Activated gamma-delta T cell (primary cell): ENCODE measurements at regions not wholly inside any gene's neighbourhood (a gene's known extent, or its start where the extent isn't known, plus 50 kb on each side); places are given as distances from the start of the nearest gene placed in this dataset.

ENCODE experiments used
- DNase-seq: peaks from one replicate; lab custom pipeline; 2025; lab: John Stamatoyannopoulos, UW

DNA sequence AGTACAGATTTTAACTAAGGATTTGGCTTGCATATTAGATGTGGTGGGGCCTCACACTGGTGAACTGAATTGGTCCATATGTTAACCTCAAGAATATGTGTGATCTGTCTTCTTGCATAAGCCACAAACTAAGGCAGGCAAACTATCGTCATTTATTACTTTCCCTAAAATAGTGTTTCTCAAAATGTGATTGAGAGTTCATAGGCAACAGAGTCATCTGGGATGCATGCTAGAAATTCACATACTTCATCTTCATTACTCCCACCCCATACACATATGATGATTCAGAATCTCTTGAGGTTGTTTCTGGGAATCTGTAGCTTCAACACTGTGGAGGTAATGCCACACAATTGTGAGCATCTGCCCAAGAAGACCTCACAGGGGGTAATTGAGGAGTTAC is 822.8 kb upstream of the CDH2 start:
- DNase-seq = no peak

- no peak for DNase-seq
Measured at GRCh38 chr18:28995319-28995718, 818.4 kb upstream of the CDH2 start.

DNA sequence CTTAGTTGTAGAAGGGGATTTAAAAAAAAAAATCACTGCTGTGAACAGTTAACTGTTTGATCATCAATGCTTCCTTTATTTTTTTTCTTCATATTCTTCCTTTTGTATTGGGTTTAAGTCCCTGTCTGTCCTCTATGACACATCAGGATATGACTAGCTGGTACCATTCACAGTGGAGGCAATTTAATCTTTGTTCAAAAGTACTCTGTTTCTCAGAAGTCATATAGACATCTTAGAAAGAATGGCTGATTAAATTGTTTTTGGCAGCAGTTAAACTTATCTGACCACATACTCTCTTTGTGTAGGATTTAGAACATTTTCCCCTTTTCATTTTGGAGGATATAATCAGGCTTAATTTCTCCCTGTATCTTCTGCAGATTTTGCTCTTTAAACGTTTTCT is 807.8 kb upstream of the CDH2 start:
- no peak for DNase-seq

DNA sequence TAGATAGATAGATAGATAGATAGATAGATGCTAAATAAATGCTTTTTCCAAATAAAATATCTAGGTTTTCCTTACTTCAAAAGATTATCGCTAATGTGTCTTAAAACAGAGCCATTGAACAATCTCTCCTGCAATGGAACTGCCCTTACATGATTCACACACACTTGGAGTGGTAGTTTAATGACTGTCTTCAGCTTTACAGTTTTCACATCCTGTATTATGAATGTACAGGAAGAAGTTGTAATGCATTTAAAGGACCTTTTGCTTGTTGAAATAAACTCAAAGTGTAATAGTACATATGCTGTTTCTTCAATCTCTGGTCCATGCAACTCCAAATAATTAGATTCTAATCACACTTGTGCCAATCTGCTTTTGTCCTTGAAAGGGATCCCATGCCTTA is 797.6 kb upstream of the CDH2 start:
- no peak for DNase-seq

DNA sequence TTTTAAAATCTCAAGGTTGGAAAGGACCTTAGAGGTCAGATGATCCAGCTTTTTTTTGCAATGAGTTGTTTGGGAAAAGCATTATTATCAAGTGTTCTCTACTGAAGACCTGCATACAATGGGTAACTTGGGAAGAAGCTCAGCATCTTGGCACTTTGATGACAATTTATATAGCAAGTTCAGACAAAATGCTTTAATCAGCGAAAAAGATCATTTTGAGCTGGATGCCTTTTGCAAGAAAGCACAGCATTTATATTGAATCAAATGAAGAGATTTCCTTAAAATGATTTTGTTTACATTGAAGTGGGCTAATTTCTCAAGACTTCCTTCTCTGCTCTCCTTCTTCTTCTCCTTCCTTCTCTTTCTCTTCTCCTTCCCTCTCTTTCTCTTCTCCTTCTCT is 796.4 kb upstream of the CDH2 start:
- no peak for DNase-seq

DNA sequence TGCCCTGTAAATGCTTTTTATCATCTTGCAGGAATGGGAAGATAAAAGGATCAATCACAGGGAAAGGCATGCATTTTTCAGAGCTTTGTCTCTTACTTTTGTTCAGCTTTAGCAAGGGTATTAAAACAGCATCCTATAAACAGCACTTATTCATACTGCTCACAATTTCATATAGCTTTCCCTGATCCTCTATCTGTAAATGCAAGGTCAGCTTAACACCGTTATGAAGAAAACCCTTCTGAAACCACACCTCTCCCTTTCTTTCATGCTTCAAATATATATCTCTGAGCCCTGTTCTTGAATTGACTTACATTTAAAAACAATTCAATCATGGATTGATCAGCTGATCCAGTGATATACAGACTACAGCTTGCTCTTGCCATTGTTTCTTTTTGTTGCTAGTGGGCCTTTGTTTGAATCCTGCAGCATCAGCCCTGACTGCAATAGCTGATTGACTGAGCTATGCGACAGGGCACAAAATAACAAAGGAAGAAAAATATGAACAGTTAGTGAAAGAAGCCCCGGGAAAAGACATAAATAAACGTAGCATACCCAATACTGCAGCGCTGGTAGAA is 795.5 kb upstream of the CDH2 start:
- DNase-seq = no peak

GRCh38 chr18:28963481-28963880 is 786.6 kb upstream of the CDH2 start:
- DNase-seq = no peak

DNA sequence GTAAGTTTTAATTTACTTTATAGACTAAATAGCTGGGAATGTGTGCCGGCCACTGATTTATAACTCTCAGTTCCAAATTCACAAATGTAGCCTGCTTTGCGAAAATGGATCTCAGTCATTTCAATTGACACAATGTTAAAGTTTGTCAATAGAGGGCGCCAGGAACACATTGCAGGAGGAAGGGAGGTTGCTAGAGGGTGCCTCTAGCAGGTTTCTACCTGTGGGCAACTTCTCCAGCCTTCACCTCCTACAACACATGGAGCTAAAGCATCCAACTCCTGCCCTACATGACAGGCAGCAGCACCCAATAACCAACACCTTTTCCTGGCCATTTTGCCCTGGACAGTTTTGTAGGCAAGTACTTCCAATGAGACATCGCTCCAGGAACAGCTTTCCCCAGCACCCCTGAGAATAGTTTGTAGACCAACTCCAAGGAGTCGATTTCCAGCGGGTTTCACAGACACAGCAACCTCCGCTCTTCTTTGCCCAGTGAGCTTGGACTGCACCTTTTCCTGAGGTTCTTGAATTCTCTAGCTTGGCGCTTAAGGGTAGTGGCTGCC is 784.8 kb upstream of the CDH2 start:
- no peak for DNase-seq

- no peak for DNase-seq
Measured at GRCh38 chr18:28960146-28960545, 783.2 kb upstream of the CDH2 start.

DNA sequence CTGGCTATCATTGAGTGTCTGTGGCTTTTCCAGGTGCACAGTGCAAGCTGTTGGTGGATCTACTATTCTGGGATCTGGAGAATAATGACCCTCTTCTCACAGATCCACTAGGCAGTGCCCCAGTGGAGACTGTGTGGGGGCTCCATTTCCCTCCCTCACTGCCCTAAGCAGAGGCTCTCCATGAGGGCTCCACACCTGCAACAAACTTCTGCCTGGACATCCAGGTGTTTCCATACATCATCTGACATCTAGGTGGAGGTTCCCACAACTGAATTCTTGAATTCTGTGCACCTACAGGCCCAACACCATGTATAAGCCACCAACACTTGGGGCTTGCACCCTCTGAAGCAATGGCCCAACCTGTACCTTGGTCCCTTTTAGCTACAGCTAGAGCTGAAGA is 775.4 kb upstream of the CDH2 start:
- no peak for DNase-seq

- no peak for DNase-seq
Measured at GRCh38 chr18:28947900-28948299, 771.0 kb upstream of the CDH2 start.

- no peak for DNase-seq
Measured at GRCh38 chr18:28946471-28946870, 769.5 kb upstream of the CDH2 start.

DNA sequence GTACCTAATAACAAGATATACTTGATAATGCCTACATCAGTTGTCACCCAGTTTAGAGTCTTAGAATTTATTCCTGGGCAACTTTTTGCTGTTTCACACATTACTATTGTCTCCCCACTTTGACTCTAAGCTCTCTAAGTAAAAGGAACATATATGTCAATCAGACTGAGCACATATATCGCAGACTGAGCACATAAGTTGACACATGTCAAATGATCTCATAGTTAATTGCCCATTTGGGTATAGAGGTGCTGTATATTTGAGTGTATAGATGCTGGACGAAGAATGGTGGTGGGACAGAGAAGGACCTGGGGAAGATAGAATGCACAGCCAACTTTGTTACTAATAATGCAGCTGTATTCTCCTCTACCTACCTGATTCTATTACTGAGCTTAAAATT is 746.0 kb upstream of the CDH2 start:
- DNase-seq = no peak

GRCh38 chr18:28916456-28916855 is 739.5 kb upstream of the CDH2 start:
- DNase-seq = no peak

GRCh38 chr18:28905509-28905908 is 728.6 kb upstream of the CDH2 start:
- no peak for DNase-seq

DNA sequence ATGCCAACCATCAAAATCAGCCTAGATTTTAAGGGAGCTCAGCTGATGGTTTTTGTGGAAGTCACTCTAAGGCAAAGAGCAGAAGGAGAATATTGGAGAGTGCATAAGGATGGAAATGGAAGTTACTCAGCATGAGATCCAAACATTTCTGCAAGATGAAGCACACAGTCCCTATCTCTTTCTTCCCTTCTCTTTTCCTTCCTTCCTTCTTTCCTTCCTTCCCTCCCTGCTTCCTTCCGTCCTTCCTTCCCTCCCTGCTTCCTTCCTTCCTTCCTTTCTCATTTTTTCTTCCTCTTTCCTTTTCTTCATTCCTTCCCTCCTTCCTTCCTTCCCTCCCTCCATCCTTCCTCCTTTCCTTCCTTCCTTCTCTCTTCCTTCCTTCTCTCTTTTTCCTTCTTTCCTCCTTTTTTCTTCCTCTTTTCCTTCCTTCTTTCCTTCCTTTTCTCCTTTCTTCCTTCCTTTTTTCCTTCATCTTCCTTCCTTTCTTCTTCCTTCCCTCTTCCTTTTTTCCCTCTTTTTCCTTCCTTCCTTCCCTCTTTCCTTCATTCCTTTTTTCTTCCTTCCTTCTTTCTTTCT is 727.9 kb upstream of the CDH2 start:
- DNase-seq = no peak

DNA sequence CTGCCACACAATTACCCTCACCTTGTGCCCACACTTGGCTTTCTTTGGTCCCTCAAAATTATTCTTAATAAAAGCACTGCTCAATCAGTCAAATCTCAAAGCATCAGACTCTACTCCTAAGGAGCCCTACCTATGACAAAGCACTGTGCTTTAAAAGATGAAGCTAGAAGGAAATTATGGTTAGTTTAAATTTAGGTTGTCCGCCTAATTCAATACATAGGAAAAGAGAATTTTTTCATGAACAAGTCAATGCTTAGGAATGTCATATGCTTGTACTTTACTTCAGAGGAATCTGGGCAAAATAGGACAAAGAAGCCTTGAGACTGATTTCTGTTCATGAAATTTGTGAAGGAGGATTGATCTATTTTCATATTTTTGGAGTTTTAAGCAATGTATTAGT is 726.4 kb upstream of the CDH2 start:
- no peak for DNase-seq

GRCh38 chr18:28890791-28891190 is 713.9 kb upstream of the CDH2 start:
- no peak for DNase-seq

- no peak for DNase-seq
Measured at GRCh38 chr18:28884304-28884703, 707.4 kb upstream of the CDH2 start.

GRCh38 chr18:28880856-28881255 is 703.9 kb upstream of the CDH2 start:
- DNase-seq = no peak

DNA sequence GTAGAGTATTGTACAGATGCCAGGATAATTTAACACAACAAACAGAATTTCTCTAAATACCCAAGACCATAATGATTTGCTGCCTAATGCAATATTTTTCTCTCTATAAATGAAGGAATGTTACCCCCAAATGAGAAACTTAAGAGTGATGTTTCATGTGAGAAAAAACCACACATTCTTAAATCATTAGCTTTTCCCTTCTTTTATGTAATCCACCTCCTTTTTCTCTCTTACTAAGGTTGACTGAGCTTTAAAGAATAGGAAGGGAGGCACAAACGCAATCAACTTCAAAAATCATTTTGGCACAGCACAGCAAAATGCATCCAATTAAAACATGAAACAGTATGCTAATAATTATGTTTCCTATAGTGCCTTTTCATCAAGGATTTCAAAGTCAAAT is 698.1 kb upstream of the CDH2 start:
- DNase-seq = no peak

DNA sequence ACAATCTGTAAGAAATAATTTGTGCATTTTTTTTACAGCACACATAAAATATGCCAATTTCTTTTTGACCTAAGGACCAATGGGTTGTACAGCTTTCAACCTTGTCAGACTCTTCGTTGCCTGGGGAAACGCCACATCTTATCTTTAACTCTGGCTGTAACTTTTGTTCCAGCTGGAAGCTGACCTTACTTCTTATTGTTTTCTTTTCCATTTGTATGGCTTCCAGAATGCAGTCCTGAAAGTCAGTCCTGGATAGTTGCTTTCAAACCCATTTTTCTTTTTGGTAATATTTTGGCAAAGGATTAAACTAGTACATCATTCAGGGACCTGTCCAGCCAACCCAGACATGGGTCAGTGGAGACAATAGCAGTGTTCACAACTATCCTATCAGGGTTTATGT is 686.5 kb upstream of the CDH2 start:
- DNase-seq = no peak

GRCh38 chr18:28858248-28858647 is 681.3 kb upstream of the CDH2 start:
- DNase-seq = no peak

- DNase-seq = no peak
Measured at GRCh38 chr18:28855989-28856388, 679.1 kb upstream of the CDH2 start.
